Pancreas (tissue), 10 donors: ENCODE measurements at regions not wholly inside any gene's neighbourhood (a gene's known extent, or its start where the extent isn't known, plus 50 kb on each side); places are given as distances from the start of the nearest gene placed in this dataset.

ENCODE experiments used
- ATAC-seq, 4 donors: fragments of 200-7000 bp; cut with Tn5 transposase; one replicate each; pipeline versions ENCODE4 v1.8.0 to v1.9.1; 2020; ENCODE audit warnings: mild to moderate bottlenecking in 4 of 4, moderate library complexity in 4 of 4
- DNase-seq, 6 donors: peaks; one replicate each; pipeline ENCODE4 v3.0.0-alpha.2; 2020
- FAIRE-seq: peaks from 2 replicates; lab custom pipeline; 2012; peaks lifted over from hg19 to GRCh38; lab: Jason Lieb, UNC
- H3K27ac ChIP-seq, 4 donors: fragments of 200-600 bp; sonication (generic); 1 replicate in 3 of 4; 2 replicates in 1 of 4; pipeline versions ENCODE4 v1.5.0 to v1.8.0; 2020
- H3K27me3 ChIP-seq, 4 donors: fragments of 200-600 bp; one replicate each; pipeline ENCODE4 v1.8.0; 2021
- H3K36me3 ChIP-seq, 3 donors: fragments of 200-600 bp; sonication (generic) in 1 of 3; one replicate each; pipeline versions ENCODE4 v1.5.0 to v1.8.0; 2020 to 2021
- H3K4me1 ChIP-seq, 3 donors: fragments of 200-600 bp; one replicate each; pipeline ENCODE4 v1.8.0; 2021
- H3K4me3 ChIP-seq, 4 donors: fragments of 200-600 bp; sonication (generic) in 2 of 4; one replicate each; pipeline versions ENCODE4 v1.5.0 to v1.8.0; 2020 to 2021
- H3K9me3 ChIP-seq, 4 donors: fragments of 200-600 bp; one replicate each; pipeline ENCODE4 v1.8.0; 2021
- CTCF ChIP-seq, 4 donors: fragments of 200-600 bp; sonication (generic) in 3 of 4; IDR thresholded peaks; one replicate each; pipeline versions ENCODE4 v1.5.0 to v1.8.0; 2021; ENCODE audit warnings: antibody characterized with exemption in 4 of 4
- WGBS, 2 donors: extraction: QIAGEN DNeasy Blood & Tissue Kit; methylation state at CpG; one replicate each; pipeline ENCODE4 v1.1.7; 2013; 5-methylcytosine and 5-hydroxymethylcytosine counted together
- intact Hi-C, 3 donors: fragments of 100-400 bp; cut with DNase I; formaldehyde crosslinking; loops; one replicate each; pipeline versions ENCODE4 v1.11.1 to v1.14.2; 2022
- donor health status: healthy with polysubstance abuse.
- donor health status: DM: no; HTN: no; CAD: no; lungs with moderate emphysema.
- donor health status: DM: no; HTN: no; CAD: no.
- donor health status: control.
- donor health status: control.
- donor health status: Bipolar disorder and iron deficiency.
- donor health status: DM: yes; HTN: yes; CAD: no.
- donor health status: DM: no; HTN: no; CAD: no.
- donor health status: DM: no; HTN: no; CAD: no.
- donor health status: DM: yes; HTN: yes; CAD: no.

GRCh38 chr3:182392182-182392937 lies 400.9 kb upstream of the ATP11B start:
- intact Hi-C loops, result no loop called here

DNA sequence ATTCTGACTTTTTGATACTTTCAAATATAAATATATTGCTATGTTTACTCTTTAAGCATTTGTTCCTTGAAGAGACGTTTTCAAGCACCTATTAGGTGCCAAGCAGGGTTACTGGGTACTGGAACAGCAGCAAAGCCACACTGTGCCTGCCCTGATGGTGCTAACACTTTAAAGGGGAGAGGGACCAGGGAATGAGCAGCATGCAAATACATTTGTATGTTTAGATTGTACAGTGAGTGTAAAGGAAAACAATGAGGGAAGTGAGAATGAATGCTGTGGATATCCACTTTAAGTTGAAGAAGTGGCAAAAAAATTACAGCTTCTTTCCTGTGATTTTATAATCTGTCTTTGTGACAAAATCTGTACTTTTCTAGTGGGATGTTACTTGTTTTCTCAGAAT lies 400.2 kb upstream of the ATP11B start:
- no peak overlapping the region for H3K27ac ChIP-seq
- no peak for TF ChIP-seq CTCF (IDR thresholded peaks at IDR 0.05)
- WGBS, 2 donors, result 20 to 22% methylated on average over 1 of the region's 1 CpG
- H3K9me3 ChIP-seq, result no peaks in the 10 kb centered on the region
- ATAC-seq (no peak), FAIRE-seq (no peak), DNase-seq (no peak)
- no peaks in the 10 kb centered on the region for H3K36me3 ChIP-seq
- H3K4me1 ChIP-seq, result no peaks in the 10 kb centered on the region
- intact Hi-C loops, result no loop called here
- no peak overlapping the region for H3K4me3 ChIP-seq
- H3K27me3 ChIP-seq, result no peaks in the 10 kb centered on the region

More at GRCh38 chr3:182392182-182392937, 400.9 kb upstream of the ATP11B start:
- Histone ChIP-seq H3K9me3 (no peaks in the 10 kb centered on the region), H3K4me3 (no peak overlapping the region), H3K27me3 (no peaks in the 10 kb centered on the region), H3K36me3 (no peaks in the 10 kb centered on the region), H3K27ac (no peak overlapping the region), H3K4me1 (no peaks in the 10 kb centered on the region)
- FAIRE-seq (no peak), DNase-seq (no peak), ATAC-seq (no peak)
- TF ChIP-seq CTCF (IDR thresholded peaks at IDR 0.05), result no peak
- 43 to 53% methylated on average over 4 of the region's 4 CpGs for WGBS, 2 donors

DNA sequence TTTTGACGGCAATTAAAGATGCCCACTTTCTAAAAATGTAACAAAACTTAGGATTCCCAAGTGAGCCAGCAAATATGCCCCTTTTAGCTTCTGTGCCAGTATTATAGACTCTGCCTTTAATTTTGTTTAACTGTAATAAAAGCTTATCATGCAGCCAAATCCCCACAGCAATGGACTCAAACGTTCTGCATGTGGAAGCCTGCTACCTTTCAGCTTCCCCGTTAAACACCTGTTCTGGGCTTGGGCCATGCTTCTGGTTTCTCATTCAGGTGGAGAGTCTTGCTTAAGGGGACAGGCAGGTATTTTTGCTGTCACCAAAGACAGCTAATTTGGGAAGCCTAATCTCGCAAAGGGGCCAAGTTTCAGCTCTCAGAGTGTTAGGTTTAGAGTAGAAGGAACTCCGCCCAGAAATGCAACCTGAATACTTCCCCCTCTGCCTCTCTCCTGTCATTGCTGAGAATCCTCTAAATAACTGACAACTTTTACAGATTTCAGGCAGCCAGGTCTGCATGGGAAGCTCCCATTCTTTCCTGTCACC lies 399.4 kb upstream of the ATP11B start:
- Histone ChIP-seq H3K4me3 (no peak overlapping the region), H3K27ac (no peak overlapping the region), H3K4me1 (no peaks in the 10 kb centered on the region), H3K9me3 (no peaks in the 10 kb centered on the region), H3K27me3 (no peaks in the 10 kb centered on the region), H3K36me3 (no peaks in the 10 kb centered on the region)
- ATAC-seq (no peak), DNase-seq (no peak), FAIRE-seq (no peak)
- WGBS, 2 donors, result 46 to 48% methylated on average over 5 of the region's 5 CpGs
- no peak for TF ChIP-seq CTCF (IDR thresholded peaks at IDR 0.05)
- intact Hi-C loops, result no loop called here

GRCh38 chr3:182397164-182397563 lies 396.1 kb upstream of the ATP11B start:
- ATAC-seq (no peak), FAIRE-seq (no peak), DNase-seq (no peak)
- no peak for TF ChIP-seq CTCF (IDR thresholded peaks at IDR 0.05)
- H3K27me3 ChIP-seq, result peaks cover 0 to 8% (median 0%) of the 10 kb centered on the region in 4 donors
- H3K36me3 ChIP-seq, result no peaks in the 10 kb centered on the region
- H3K4me1 ChIP-seq, result no peaks in the 10 kb centered on the region
- H3K4me3 ChIP-seq, result no peak overlapping the region
- no peaks in the 10 kb centered on the region for H3K9me3 ChIP-seq
- no peak overlapping the region for H3K27ac ChIP-seq
- WGBS, 2 donors, result 89 to 95% methylated on average over 1 of the region's 1 CpG
- intact Hi-C loops, result no loop called here
